ENCODE measurements at regions not wholly inside any gene's neighbourhood (a gene's known extent, or its start where the extent isn't known, plus 50 kb on each side); places are given as distances from the start of the nearest gene placed in this dataset.

DNA sequence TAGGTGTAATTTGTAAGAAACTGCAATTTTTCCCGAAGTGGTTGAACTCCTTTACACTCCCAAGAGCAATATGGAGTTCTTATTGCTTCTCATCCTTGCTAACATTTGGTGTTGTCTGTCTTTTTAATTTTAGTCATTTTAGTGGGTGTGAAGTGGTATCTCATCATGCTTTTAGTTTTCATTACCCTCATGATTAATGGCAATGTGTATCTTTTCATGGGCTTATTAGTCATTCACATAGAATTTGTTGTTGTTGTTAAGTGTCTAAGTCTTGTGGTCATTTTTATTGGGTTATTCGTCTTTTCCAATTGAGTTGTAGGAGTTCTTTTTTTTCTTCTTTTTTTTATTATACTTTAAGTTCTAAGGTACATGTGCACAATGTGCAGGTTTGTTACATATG, 238.3 kb upstream of the SESN3 start:
- Histone ChIP-seq H3K56ac (replicated peaks; ENCODE audit: insufficient read length, low read depth, low read length) (no peak overlapping the region), H3K18ac (ENCODE audit: extremely low read depth, low read length) (no peak overlapping the region), H3K4me2 (ENCODE audit: insufficient read depth in 1 of 2, low read depth in 2 of 2, low read length in 2 of 2) (no peak overlapping the region), H2AFZ (ENCODE audit: low read length) (no peak overlapping the region), H2BK120ac (replicated peaks; ENCODE audit: low read depth, low read length) (no peak overlapping the region), H3K9me3 (ENCODE audit: insufficient read depth in 2 of 2, low read depth in 1 of 2, low read length in 1 of 2) (no peaks in the 10 kb centered on the region), H3K23me2 (ENCODE audit: low read depth, low read length) (no peaks in the 10 kb centered on the region), H4K20me1 (replicated peaks in 1 of 2; ENCODE audit: control insufficient read depth in 1 of 2, insufficient read depth in 2 of 2, low read length in 2 of 2) (no peaks in the 10 kb centered on the region), H3K36me3 (ENCODE audit: control insufficient read depth in 2 of 4, insufficient read depth in 4 of 4, low read length in 3 of 4) (no peaks in the 10 kb centered on the region), H3K27ac (ENCODE audit: low read depth, low read length) (no peak overlapping the region), H3K23ac (ENCODE audit: insufficient read length) (no peak overlapping the region), H4K5ac (ENCODE audit: insufficient read length, low read depth, low read length) (no peak overlapping the region), H2BK15ac (ENCODE audit: low read length) (no peak overlapping the region), H3K4me3 (ENCODE audit: extremely low read depth in 1 of 4, insufficient read depth in 2 of 4, low read depth in 3 of 4, low read length in 4 of 4) (no peak overlapping the region), H4K91ac (replicated peaks; ENCODE audit: insufficient read length, low read length) (no peak overlapping the region), H3K79me1 (ENCODE audit: low read depth, low read length) (no peaks in the 10 kb centered on the region), H2AK5ac (ENCODE audit: low read depth, low read length) (no peak overlapping the region), H4K8ac (ENCODE audit: extremely low read depth, insufficient read depth, low read length) (no peak overlapping the region), H2BK12ac (ENCODE audit: low read depth, low read length) (no peak overlapping the region), H3K14ac (ENCODE audit: insufficient read length) (no peak overlapping the region), H3K79me2 (ENCODE audit: control insufficient read depth in 1 of 2, insufficient read depth in 2 of 2, low read length in 2 of 2) (no peaks in the 10 kb centered on the region), H2BK20ac (ENCODE audit: low read length) (no peak overlapping the region), H3K4ac (replicated peaks; ENCODE audit: insufficient read length, low read depth, low read length) (no peak overlapping the region), H3K27me3 (replicated peaks in 1 of 4; ENCODE audit: control insufficient read depth in 3 of 4, extremely low read depth in 1 of 4, insufficient read depth in 3 of 4, low read length in 3 of 4) (no peaks in the 10 kb centered on the region), H2BK5ac (ENCODE audit: low read depth, low read length) (no peak overlapping the region), H3K4me1 (replicated peaks in 1 of 4; ENCODE audit: control insufficient read depth in 3 of 4, insufficient read depth in 4 of 4, low read length in 3 of 4) (no peaks in the 10 kb centered on the region), H3K9ac (replicated peaks in 1 of 4; ENCODE audit: extremely low read depth in 1 of 4, low read depth in 3 of 4, low read length in 3 of 4) (no peak overlapping the region)
- no peak for DNase-seq (ENCODE audit: low read depth in 1 of 2, low spot score in 2 of 2)
- ChIA-PET CTCF (ENCODE audit: partially characterized antibody) (no interaction called here), POLR2A (ENCODE audit: partially characterized antibody) (no interaction called here)
- FAIRE-seq: no peak
- 89% methylated on average over 2 of the region's 2 CpGs; no CpG with 5 or more reads in 1 of the 2 experiments for WGBS, 2 experiments (ENCODE audit: extremely low coverage in 1 of 2, insufficient coverage in 1 of 2, insufficient read length in 1 of 2, insufficient replicate concordance in 2 of 2, low coverage in 1 of 2, low lambda C conversion rate in 2 of 2, missing lambda C conversion rate in 1 of 2)
- no peak for TF ChIP-seq TBP (IDR thresholded peaks at IDR 0.05; ENCODE audit: low read depth, low read length)
- TF ChIP-seq TAF7 (optimal IDR thresholded peaks at IDR 0.05; ENCODE audit: borderline replicate concordance, low read depth, low read length): no peak
- no peak for TF ChIP-seq SP2 (IDR thresholded peaks at IDR 0.05; ENCODE audit: low read length)
- TF ChIP-seq, protein P1, sequence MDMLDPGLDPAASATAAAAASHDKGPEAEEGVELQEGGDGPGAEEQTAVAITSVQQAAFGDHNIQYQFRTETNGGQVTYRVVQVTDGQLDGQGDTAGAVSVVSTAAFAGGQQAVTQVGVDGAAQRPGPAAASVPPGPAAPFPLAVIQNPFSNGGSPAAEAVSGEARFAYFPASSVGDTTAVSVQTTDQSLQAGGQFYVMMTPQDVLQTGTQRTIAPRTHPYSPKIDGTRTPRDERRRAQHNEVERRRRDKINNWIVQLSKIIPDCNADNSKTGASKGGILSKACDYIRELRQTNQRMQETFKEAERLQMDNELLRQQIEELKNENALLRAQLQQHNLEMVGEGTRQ (IDR thresholded peaks at IDR 0.05; ENCODE audit: low read length): no peak
- TF ChIP-seq FOSL1 (IDR thresholded peaks at IDR 0.05; ENCODE audit: insufficient read depth, low read depth, low read length): no peak
- TF ChIP-seq SP1 (IDR thresholded peaks at IDR 0.05; ENCODE audit: low read depth, low read length): no peak
- TF ChIP-seq KDM4A (IDR thresholded peaks at IDR 0.05; ENCODE audit: low read depth, low read length, severe bottlenecking): no peak
- TF ChIP-seq TAF1 (IDR thresholded peaks at IDR 0.05; ENCODE audit: low read depth, low read length): no peak
- TF ChIP-seq SP4 (IDR thresholded peaks at IDR 0.05; ENCODE audit: low read length): no peak
- TF ChIP-seq HDAC2 (IDR thresholded peaks at IDR 0.05; ENCODE audit: borderline replicate concordance in 1 of 2, low read depth in 2 of 2, low read length in 2 of 2): no peak
- no peak for TF ChIP-seq EP300 (IDR thresholded peaks at IDR 0.05; ENCODE audit: borderline replicate concordance in 1 of 2, low read depth in 2 of 2, low read length in 2 of 2)
- no peak for TF ChIP-seq POU5F1 (IDR thresholded peaks at IDR 0.05; ENCODE audit: low read depth, low read length)
- no peak for TF ChIP-seq CEBPB (IDR thresholded peaks at IDR 0.05; ENCODE audit: low read depth, low read length)
- TF ChIP-seq RBBP5 (IDR thresholded peaks at IDR 0.05; ENCODE audit: borderline replicate concordance, low read depth, low read length): no peak
- TF ChIP-seq NANOG (IDR thresholded peaks at IDR 0.05; ENCODE audit: insufficient read depth, low read depth, low read length, poor library complexity, severe bottlenecking): no peak
